ENCODE measurements at regions not wholly inside any gene's neighbourhood (a gene's known extent, or its start where the extent isn't known, plus 50 kb on each side); places are given as distances from the start of the nearest gene placed in this dataset.

DNA sequence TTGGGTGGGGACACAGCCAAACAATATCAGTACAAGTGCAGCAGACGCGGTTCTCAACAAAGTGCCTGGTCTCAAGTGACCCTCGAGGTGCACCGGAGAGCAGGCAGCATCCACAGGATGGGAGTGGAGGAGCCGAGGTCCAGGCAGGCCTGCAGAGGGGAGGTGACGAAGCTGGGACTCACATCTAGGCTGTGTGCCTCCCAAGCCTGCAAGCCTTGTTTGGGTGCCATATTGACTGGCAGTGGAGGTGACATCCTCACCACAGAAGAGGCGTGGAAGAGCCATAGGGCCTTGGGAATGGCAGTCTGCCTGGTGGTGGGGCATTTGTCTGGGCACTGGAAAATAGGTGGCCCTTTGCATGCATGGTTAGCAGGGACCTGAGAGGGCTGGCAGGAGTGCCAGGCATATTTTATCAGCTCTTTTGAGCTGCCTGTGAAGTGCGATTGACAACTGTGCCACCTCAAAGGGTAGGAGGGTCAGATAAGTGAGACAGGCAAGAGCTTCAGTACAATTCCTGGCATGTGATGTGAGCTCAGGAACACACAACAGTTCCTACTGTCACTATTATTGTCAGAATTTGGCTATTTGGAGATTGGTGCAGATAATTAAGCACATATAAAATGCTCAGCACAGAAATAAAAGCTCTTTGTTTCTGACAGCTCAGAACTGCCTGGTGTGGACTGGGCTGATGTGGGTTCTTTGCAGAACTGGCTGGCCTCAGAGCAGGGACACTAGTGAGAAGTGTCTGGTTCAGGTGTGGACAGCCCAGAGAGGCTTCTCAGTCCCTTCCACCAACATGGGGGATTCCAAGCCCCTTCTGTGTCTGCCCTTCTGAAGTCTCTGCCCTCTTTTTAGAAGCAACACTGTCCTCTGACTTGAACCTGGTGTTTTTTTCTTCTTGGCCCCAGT, 347.6 kb upstream of the AJAP1 start:
- Histone ChIP-seq H3K9ac (ENCODE audit: insufficient read length, low read depth) (no peak overlapping the region), H3K27me3 (ENCODE audit: insufficient read depth, insufficient read length) (no peaks in the 10 kb centered on the region), H3K4me1 (ENCODE audit: insufficient read depth, insufficient read length) (peaks cover 3% of the 10 kb centered on the region), H3K36me3 (ENCODE audit: insufficient read depth, insufficient read length, low read length) (no peaks in the 10 kb centered on the region), H3K4me3 (ENCODE audit: insufficient read length, low read depth) (no peak overlapping the region), H3K9me3 (ENCODE audit: insufficient read depth, low read length) (peaks cover 21% of the 10 kb centered on the region; the same call in 1 of the 2 replicates)
- no peak for DNase-seq (ENCODE audit: low read depth, low spot score)
- TF ChIP-seq SUZ12 (IDR thresholded peaks at IDR 0.05; ENCODE audit: extremely low read depth, insufficient read depth, insufficient read length), result no peak
- TF ChIP-seq YY1 (IDR thresholded peaks at IDR 0.05; ENCODE audit: insufficient read depth, insufficient read length), result no peak
- no peak for TF ChIP-seq ZNF274 (IDR thresholded peaks at IDR 0.05; ENCODE audit: low read depth, low read length)

GRCh38 chr1:4307468-4307845, 347.0 kb upstream of the AJAP1 start:
- peaks cover 3% of the 10 kb centered on the region for H3K4me1 ChIP-seq (ENCODE audit: insufficient read depth, insufficient read length)
- no peak for DNase-seq (ENCODE audit: low read depth, low spot score)
- no peaks in the 10 kb centered on the region for H3K27me3 ChIP-seq (ENCODE audit: insufficient read depth, insufficient read length)
- no peaks in the 10 kb centered on the region for H3K36me3 ChIP-seq (ENCODE audit: insufficient read depth, insufficient read length, low read length)
- H3K9me3 ChIP-seq (ENCODE audit: insufficient read depth, low read length), result peaks cover 19% of the 10 kb centered on the region
- H3K4me3 ChIP-seq (ENCODE audit: insufficient read length, low read depth), result no peak overlapping the region
- no peak overlapping the region for H3K9ac ChIP-seq (ENCODE audit: insufficient read length, low read depth)
- TF ChIP-seq YY1 (IDR thresholded peaks at IDR 0.05; ENCODE audit: insufficient read depth, insufficient read length) (no peak), SUZ12 (IDR thresholded peaks at IDR 0.05; ENCODE audit: extremely low read depth, insufficient read depth, insufficient read length) (no peak), ZNF274 (IDR thresholded peaks at IDR 0.05; ENCODE audit: low read depth, low read length) (no peak)

- H3K9me3 ChIP-seq (ENCODE audit: insufficient read depth, low read length), result peaks cover 22% of the 10 kb centered on the region
- H3K4me1 ChIP-seq (ENCODE audit: insufficient read depth, insufficient read length), result peaks cover 3% of the 10 kb centered on the region
- no peaks in the 10 kb centered on the region for H3K36me3 ChIP-seq (ENCODE audit: insufficient read depth, insufficient read length, low read length)
- no peak overlapping the region for H3K9ac ChIP-seq (ENCODE audit: insufficient read length, low read depth)
- no peak for DNase-seq (ENCODE audit: low read depth, low spot score)
- no peak overlapping the region for H3K4me3 ChIP-seq (ENCODE audit: insufficient read length, low read depth)
- no peaks in the 10 kb centered on the region for H3K27me3 ChIP-seq (ENCODE audit: insufficient read depth, insufficient read length)
- TF ChIP-seq ZNF274 (IDR thresholded peaks at IDR 0.05; ENCODE audit: low read depth, low read length), result no peak
- no peak for TF ChIP-seq YY1 (IDR thresholded peaks at IDR 0.05; ENCODE audit: insufficient read depth, insufficient read length)
- no peak for TF ChIP-seq SUZ12 (IDR thresholded peaks at IDR 0.05; ENCODE audit: extremely low read depth, insufficient read depth, insufficient read length)
These were observed 346.4 kb upstream of the AJAP1 start for GRCh38 chr1:4307911-4308545.

- Histone ChIP-seq H3K4me3 (ENCODE audit: insufficient read length, low read depth) (no peak overlapping the region), H3K36me3 (ENCODE audit: insufficient read depth, insufficient read length, low read length) (no peaks in the 10 kb centered on the region), H3K27me3 (ENCODE audit: insufficient read depth, insufficient read length) (no peaks in the 10 kb centered on the region), H3K4me1 (ENCODE audit: insufficient read depth, insufficient read length) (peaks cover 1% of the 10 kb centered on the region), H3K9ac (ENCODE audit: insufficient read length, low read depth) (no peak overlapping the region), H3K9me3 (ENCODE audit: insufficient read depth, low read length) (peaks cover 30% of the 10 kb centered on the region)
- no peak for DNase-seq (ENCODE audit: low read depth, low spot score)
- TF ChIP-seq SUZ12 (IDR thresholded peaks at IDR 0.05; ENCODE audit: extremely low read depth, insufficient read depth, insufficient read length), result no peak
- TF ChIP-seq YY1 (IDR thresholded peaks at IDR 0.05; ENCODE audit: insufficient read depth, insufficient read length), result no peak
- TF ChIP-seq ZNF274 (IDR thresholded peaks at IDR 0.05; ENCODE audit: low read depth, low read length), result no peak
These were observed 345.6 kb upstream of the AJAP1 start for GRCh38 chr1:4308806-4309205.

DNA sequence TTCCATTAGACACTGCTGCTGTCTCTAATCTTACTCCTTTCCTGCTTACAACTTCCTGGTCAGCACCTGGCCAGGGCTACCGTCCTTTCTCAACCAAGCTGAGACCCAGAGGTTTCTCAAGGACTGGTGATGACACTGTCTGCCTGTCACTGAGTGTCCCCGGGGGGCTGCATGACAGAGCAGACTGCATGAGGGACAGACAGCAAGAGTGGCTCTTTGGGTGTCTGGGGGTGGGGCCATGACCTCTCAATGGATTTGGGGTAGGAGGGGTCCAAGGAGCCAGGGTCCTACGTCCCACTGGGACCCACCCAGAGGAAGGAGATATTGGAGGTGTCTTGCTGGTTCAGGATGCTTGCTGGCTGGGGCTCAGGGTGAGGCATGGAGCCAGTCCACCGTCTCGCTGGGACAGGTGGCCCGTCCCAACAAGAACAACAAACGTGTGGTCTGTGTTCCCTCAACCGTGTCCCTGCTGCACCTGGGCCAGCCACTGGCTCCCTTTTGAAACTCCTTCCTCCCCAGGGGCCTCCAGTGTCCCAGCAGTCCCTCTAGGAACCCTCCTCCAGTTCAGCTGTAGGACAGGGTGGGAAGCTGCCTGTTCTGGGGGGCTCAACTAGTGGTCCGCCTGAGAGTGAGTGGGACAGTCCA, 344.6 kb upstream of the AJAP1 start:
- H3K27me3 ChIP-seq (ENCODE audit: insufficient read depth, insufficient read length), result no peaks in the 10 kb centered on the region
- H3K9me3 ChIP-seq (ENCODE audit: insufficient read depth, low read length), result peaks cover 37% of the 10 kb centered on the region
- H3K4me1 ChIP-seq (ENCODE audit: insufficient read depth, insufficient read length), result no peaks in the 10 kb centered on the region
- no peak for TF ChIP-seq SUZ12 (IDR thresholded peaks at IDR 0.05; ENCODE audit: extremely low read depth, insufficient read depth, insufficient read length)
- no peak for TF ChIP-seq ZNF274 (IDR thresholded peaks at IDR 0.05; ENCODE audit: low read depth, low read length)
- no peak for TF ChIP-seq YY1 (IDR thresholded peaks at IDR 0.05; ENCODE audit: insufficient read depth, insufficient read length)
- no peaks in the 10 kb centered on the region for H3K36me3 ChIP-seq (ENCODE audit: insufficient read depth, insufficient read length, low read length)
- no peak overlapping the region for H3K9ac ChIP-seq (ENCODE audit: insufficient read length, low read depth)
- no peak for DNase-seq (ENCODE audit: low read depth, low spot score)
- no peak overlapping the region for H3K4me3 ChIP-seq (ENCODE audit: insufficient read length, low read depth)

GRCh38 chr1:4310396-4310923, 343.9 kb upstream of the AJAP1 start:
- H3K9me3 ChIP-seq (ENCODE audit: insufficient read depth, low read length), result peaks cover 35% of the 10 kb centered on the region
- H3K4me1 ChIP-seq (ENCODE audit: insufficient read depth, insufficient read length), result no peaks in the 10 kb centered on the region
- H3K4me3 ChIP-seq (ENCODE audit: insufficient read length, low read depth), result no peak overlapping the region
- no peak for TF ChIP-seq SUZ12 (IDR thresholded peaks at IDR 0.05; ENCODE audit: extremely low read depth, insufficient read depth, insufficient read length)
- TF ChIP-seq ZNF274 (IDR thresholded peaks at IDR 0.05; ENCODE audit: low read depth, low read length), result no peak
- no peak for TF ChIP-seq YY1 (IDR thresholded peaks at IDR 0.05; ENCODE audit: insufficient read depth, insufficient read length)
- H3K36me3 ChIP-seq (ENCODE audit: insufficient read depth, insufficient read length, low read length), result no peaks in the 10 kb centered on the region
- no peak overlapping the region for H3K9ac ChIP-seq (ENCODE audit: insufficient read length, low read depth)
- H3K27me3 ChIP-seq (ENCODE audit: insufficient read depth, insufficient read length), result no peaks in the 10 kb centered on the region
- no peak for DNase-seq (ENCODE audit: low read depth, low spot score)

All from NT2/D1 (cell line).